VCaP (cell line): ENCODE measurements at regions not wholly inside any gene's neighbourhood (a gene's known extent, or its start where the extent isn't known, plus 50 kb on each side); places are given as distances from the start of the nearest gene placed in this dataset.

Source experiments
- H3K27ac ChIP-seq: fragments of 450-650 bp; 2 replicates; pipeline ENCODE4 v1.5.1; 2017
- TF ChIP-seq, protein P1 (sequence below): fragments of 450-650 bp; conservative IDR thresholded peaks from 2 replicates; pipeline ENCODE4 v1.5.1; 2017; ENCODE audit warnings: mild to moderate bottlenecking, moderate library complexity

DNA sequence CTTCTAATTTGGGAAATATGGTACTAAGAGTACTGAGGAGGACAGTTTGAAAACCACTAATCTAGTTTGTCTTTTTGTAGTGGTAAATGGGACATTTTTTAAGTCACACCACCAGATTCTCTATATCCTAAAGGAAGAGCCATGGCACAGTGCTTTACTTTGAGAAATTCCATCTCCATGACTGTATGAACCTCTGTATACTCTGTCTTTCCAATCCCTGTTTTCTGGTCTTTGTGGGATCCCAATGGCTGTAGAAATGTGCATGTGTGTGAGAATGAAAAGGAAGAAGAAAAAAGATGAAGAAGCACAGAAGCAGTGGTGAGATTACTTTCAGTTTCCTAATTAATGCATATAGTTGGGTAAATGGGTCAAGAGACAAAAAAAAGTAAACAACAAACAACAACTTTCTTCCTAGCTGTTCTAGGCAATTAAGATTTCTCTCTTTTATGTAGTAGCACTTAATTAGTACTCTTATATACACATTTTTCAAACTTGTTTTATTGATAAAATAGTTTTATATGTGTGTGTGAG lies 141.2 kb upstream of the HCRTR2 start:
- TF ChIP-seq, protein P1, sequence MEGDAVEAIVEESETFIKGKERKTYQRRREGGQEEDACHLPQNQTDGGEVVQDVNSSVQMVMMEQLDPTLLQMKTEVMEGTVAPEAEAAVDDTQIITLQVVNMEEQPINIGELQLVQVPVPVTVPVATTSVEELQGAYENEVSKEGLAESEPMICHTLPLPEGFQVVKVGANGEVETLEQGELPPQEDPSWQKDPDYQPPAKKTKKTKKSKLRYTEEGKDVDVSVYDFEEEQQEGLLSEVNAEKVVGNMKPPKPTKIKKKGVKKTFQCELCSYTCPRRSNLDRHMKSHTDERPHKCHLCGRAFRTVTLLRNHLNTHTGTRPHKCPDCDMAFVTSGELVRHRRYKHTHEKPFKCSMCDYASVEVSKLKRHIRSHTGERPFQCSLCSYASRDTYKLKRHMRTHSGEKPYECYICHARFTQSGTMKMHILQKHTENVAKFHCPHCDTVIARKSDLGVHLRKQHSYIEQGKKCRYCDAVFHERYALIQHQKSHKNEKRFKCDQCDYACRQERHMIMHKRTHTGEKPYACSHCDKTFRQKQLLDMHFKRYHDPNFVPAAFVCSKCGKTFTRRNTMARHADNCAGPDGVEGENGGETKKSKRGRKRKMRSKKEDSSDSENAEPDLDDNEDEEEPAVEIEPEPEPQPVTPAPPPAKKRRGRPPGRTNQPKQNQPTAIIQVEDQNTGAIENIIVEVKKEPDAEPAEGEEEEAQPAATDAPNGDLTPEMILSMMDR, result no peak
- H3K27ac ChIP-seq, result no peak overlapping the region

DNA sequence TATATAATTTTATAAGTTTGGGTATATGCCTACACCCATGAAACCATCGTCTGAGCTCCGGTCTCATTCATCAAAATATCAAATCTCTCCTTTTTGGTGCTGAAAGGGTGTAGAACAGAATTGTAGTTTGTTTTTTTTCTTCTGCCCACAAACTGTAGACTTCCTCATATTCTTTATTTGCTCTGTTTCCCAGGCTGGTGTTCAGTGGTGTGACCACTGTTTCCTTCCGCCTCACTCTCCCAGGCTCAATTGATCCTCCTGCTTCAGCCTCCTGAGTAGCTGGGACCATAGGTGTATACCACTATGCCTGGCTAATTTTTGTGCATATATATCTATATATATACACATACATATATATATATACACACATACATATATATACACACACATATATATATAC lies 139.6 kb upstream of the HCRTR2 start:
- H3K27ac ChIP-seq, result no peak overlapping the region
- TF ChIP-seq, protein P1, result no peak

DNA sequence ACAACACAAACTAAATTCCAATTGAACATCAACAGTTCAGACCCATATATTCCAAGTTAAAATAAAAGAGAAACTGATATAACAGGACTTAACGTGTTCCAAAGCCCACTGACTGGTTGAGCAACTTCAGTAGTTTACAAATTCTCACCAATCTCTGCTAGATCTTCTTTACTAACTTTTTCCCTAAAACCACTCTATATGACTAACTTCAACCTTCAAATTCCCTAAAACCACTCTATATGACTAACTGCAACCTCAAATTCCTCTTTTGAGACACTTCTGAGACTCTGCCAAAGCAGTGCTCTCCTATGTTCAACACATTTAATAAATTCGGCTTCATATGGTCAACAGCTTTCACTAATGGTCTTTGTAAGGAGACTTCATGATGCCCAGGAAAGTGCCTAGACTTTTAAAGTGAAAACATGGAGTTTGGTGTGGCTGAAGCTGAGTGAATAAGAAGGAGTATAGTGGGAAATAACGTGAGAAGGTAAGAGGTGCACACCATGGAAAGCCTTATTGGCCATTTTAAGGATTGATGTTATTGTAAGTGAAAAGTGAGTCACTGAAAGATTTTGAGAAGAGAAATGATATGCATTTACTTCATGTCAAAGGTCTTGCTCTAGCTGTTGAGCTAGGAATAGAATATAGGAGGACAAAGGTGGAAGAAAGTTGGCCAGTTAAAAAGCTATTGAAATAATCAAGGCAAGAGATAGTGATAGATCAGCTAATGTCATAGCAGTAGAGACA lies 134.0 kb upstream of the HCRTR2 start:
- TF ChIP-seq, protein P1, result no peak
- H3K27ac ChIP-seq, result no peak overlapping the region

DNA sequence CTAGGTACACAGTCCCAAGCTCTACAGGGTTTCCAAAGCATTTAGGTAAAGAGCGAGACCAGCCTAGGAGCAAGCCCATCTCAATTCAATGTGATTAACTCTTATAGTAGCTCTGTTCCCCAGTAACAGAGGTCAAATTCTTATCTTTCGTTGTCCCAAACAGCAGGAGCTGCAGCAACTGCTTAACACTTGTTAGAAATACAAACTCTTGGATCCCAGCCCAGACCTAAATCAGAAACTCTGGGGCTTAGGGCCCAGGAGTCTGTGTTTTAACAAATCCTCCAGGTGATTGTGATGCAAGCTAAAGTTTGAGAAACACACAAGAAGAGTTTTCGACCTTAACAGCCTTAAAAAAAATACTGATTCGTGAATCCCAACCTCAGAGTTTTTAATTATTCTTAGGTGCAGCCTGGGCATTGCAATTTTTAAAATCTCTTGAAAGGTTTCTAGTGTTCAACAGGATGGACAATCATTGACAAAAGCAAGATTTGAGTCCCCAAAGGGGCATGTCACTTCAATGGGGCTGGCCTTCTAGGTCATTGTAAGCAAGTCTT lies 127.4 kb upstream of the HCRTR2 start:
- no peak overlapping the region for H3K27ac ChIP-seq
- TF ChIP-seq, protein P1, result no peak

DNA sequence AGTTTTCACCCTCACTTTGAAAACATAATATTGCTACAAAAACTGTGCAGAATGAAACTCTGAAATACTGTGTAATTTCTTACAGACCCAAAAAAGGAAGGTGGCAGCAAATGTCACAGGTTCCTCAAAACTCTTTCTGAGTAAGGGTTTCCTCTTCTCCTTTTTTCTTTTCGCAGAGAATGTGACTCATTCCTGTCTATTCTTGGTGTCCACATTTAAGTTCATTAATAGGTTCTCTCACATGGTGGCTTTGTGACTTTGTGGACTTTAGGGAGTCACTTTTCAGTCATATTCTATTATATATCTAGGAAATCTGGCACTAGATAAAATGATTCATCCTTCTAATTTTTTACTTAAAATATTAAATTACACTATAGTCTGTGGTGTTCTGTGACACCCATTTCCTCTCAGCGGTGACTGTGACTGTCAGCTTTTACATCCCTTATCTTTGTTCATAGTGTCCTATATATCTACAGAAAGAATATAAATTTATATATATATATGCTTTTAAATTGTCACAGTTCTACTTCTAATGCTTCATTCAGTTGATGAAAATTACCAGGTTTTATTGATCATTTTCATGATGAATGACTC lies 126.8 kb upstream of the HCRTR2 start:
- TF ChIP-seq, protein P1, result no peak
- no peak overlapping the region for H3K27ac ChIP-seq

DNA sequence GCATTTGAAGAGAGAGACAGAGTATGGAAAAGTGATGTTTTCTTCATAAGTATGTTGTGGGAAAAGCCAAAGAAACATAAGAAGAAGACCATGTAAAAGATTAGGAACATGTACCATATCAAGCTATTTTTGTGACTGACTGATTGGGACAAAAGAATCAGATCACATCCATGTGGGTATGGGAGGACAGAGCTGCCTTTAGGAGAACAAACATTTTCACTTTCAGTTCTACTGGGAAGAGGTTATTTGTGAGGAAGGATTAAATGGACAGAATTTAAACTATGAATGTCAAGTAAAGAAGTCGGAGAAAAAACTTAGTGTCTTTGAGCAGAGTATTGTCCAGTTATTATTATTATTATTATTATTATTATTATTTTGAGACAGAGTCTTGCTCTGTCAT lies 124.4 kb upstream of the HCRTR2 start:
- H3K27ac ChIP-seq, result no peak overlapping the region
- TF ChIP-seq, protein P1, result no peak

DNA sequence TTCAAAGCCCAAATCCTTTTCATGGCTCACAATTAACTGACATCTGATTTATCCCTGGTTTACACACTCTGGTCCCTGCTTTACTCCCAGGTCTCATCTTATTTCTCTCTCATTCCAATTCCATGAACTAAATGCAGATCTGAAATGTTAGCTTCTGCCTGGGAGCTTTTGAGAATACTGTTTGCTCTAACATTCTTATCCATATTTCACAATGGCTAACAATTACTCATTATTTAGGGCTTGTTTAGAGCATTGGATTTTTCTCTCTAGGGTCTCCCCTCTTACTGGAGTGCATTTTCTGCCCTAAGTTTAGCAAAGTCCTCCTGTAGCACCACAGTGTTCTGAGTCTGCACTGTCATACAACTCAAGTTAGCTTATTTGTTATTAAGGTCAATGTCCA lies 121.5 kb upstream of the HCRTR2 start:
- H3K27ac ChIP-seq, result no peak overlapping the region
- TF ChIP-seq, protein P1, result no peak
